NCI-H1092 treated with DMSO at 0.1 percent for 48 hours (cell line): ENCODE measurements at regions not wholly inside any gene's neighbourhood (a gene's known extent, or its start where the extent isn't known, plus 50 kb on each side); places are given as distances from the start of the nearest gene placed in this dataset.
"Not testable (repeated sequence)": the region's sequence is repeated elsewhere in the genome, so short reads cannot be mapped to it uniquely, and the experiment has no call there.

Source experiments
- DNase-seq: peaks from one replicate; lab custom pipeline; 2025; lab: John Stamatoyannopoulos, UW

- DNase-seq, result no peak
Observed at GRCh38 chr2:120626566-120626965, 109.1 kb upstream of the GLI2 start.

- DNase-seq, result no peak
Observed at GRCh38 chr2:120628248-120628647, 107.4 kb upstream of the GLI2 start.

- no peak for DNase-seq
Observed at GRCh38 chr2:120629241-120629895, 106.3 kb upstream of the GLI2 start.

GRCh38 chr2:120630031-120630701 is 105.5 kb upstream of the GLI2 start:
- no peak for DNase-seq

GRCh38 chr2:120631236-120631635 is 104.4 kb upstream of the GLI2 start:
- DNase-seq, result no peak

- DNase-seq, result no peak
Observed at GRCh38 chr2:120631724-120632123, 103.9 kb upstream of the GLI2 start.

GRCh38 chr2:120632796-120633646 is 102.6 kb upstream of the GLI2 start:
- DNase-seq, result peak; percentile 78

- DNase-seq, result no peak
Observed at GRCh38 chr2:120634533-120634932, 101.1 kb upstream of the GLI2 start.

- DNase-seq, result no peak
Observed at GRCh38 chr2:120635146-120635545, 100.5 kb upstream of the GLI2 start.

GRCh38 chr2:120637847-120638246 is 97.8 kb upstream of the GLI2 start:
- no peak for DNase-seq

GRCh38 chr2:120638450-120638849 is 97.2 kb upstream of the GLI2 start:
- no peak for DNase-seq

GRCh38 chr2:120641366-120641771 is 94.3 kb upstream of the GLI2 start:
- no peak for DNase-seq

GRCh38 chr2:120642646-120643045 is 93.0 kb upstream of the GLI2 start:
- DNase-seq, result no peak

- no peak for DNase-seq
Observed at GRCh38 chr2:120646994-120647393, 88.7 kb upstream of the GLI2 start.

- no peak for DNase-seq
Observed at GRCh38 chr2:120647487-120647886, 88.2 kb upstream of the GLI2 start.

- DNase-seq, result not testable (repeated sequence)
Observed at GRCh38 chr2:120649381-120649780, 86.3 kb upstream of the GLI2 start.

GRCh38 chr2:120650022-120650644 is 85.5 kb upstream of the GLI2 start:
- DNase-seq, result no peak

- no peak for DNase-seq
Observed at GRCh38 chr2:120651818-120652217, 83.8 kb upstream of the GLI2 start.

- no peak for DNase-seq
Observed at GRCh38 chr2:120653046-120653445, 82.6 kb upstream of the GLI2 start.

GRCh38 chr2:120653871-120654270 is 81.8 kb upstream of the GLI2 start:
- no peak for DNase-seq

- DNase-seq, result no peak
Observed at GRCh38 chr2:120654381-120655134, 81.1 kb upstream of the GLI2 start.
